ENCODE measurements at regions not wholly inside any gene's neighbourhood (a gene's known extent, or its start where the extent isn't known, plus 50 kb on each side); places are given as distances from the start of the nearest gene placed in this dataset.

DNA sequence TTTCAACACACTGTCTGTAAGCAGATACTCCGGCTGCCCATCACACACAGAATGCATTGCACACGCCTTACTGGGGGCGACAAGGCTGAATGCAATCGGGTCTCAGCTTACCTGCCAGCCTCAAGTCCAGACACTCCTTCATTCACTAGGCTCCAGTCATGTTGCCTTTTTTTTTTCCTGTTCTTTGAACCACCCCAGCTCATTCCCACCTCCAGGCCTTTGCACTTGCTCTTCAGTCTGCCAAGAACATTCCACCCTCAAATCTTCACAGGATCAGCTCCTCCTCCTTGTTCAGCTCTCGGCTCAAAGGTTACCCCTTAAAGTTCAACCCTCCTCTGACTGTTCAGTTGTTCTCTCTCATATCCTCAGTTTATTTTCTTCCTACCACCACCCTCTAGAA, 181.9 kb upstream of the ESRRG start:
- Histone ChIP-seq H3K36me3 (ENCODE audit: control insufficient read depth, insufficient read depth, low read length) (no peaks in the 10 kb centered on the region), H3K4me3 (replicated peaks in 1 of 4; ENCODE audit: control extremely low read depth in 1 of 4, insufficient read depth in 1 of 4, low read depth in 3 of 4, low read length in 4 of 4) (no peak overlapping the region), H3K9me3 (ENCODE audit: control insufficient read depth, insufficient read depth, low read depth, low read length) (no peaks in the 10 kb centered on the region), H3K27ac (ENCODE audit: insufficient read depth, low read length) (no peak overlapping the region), H3K27me3 (ENCODE audit: control insufficient read depth, insufficient read depth, low read length) (no peaks in the 10 kb centered on the region), H3K4me1 (ENCODE audit: control insufficient read depth, extremely low read depth, insufficient read depth, low read length) (no peaks in the 10 kb centered on the region), H3K79me2 (ENCODE audit: control insufficient read depth, insufficient read depth, low read length) (no peaks in the 10 kb centered on the region), H3K4me2 (ENCODE audit: extremely low read depth, insufficient read depth, low read length) (no peak overlapping the region), H4K20me1 (ENCODE audit: control insufficient read depth, extremely low read depth, insufficient read depth, low read length) (no peaks in the 10 kb centered on the region), H3K9ac (ENCODE audit: insufficient read depth, low read length) (no peak overlapping the region), H2AFZ (ENCODE audit: low read length) (no peak overlapping the region)
- no peak for DNase-seq (ENCODE audit: low read depth in 2 of 2)
- TF ChIP-seq, protein P1, sequence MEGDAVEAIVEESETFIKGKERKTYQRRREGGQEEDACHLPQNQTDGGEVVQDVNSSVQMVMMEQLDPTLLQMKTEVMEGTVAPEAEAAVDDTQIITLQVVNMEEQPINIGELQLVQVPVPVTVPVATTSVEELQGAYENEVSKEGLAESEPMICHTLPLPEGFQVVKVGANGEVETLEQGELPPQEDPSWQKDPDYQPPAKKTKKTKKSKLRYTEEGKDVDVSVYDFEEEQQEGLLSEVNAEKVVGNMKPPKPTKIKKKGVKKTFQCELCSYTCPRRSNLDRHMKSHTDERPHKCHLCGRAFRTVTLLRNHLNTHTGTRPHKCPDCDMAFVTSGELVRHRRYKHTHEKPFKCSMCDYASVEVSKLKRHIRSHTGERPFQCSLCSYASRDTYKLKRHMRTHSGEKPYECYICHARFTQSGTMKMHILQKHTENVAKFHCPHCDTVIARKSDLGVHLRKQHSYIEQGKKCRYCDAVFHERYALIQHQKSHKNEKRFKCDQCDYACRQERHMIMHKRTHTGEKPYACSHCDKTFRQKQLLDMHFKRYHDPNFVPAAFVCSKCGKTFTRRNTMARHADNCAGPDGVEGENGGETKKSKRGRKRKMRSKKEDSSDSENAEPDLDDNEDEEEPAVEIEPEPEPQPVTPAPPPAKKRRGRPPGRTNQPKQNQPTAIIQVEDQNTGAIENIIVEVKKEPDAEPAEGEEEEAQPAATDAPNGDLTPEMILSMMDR (conservative IDR thresholded peaks at IDR 0.05 in 1 of 2, IDR thresholded peaks at IDR 0.05 in 1 of 2; ENCODE audit: low read depth in 1 of 2, low read length in 2 of 2): no peak
- no peak for TF ChIP-seq EZH2 (IDR thresholded peaks at IDR 0.05; ENCODE audit: low read length, missing control alignments)

DNA sequence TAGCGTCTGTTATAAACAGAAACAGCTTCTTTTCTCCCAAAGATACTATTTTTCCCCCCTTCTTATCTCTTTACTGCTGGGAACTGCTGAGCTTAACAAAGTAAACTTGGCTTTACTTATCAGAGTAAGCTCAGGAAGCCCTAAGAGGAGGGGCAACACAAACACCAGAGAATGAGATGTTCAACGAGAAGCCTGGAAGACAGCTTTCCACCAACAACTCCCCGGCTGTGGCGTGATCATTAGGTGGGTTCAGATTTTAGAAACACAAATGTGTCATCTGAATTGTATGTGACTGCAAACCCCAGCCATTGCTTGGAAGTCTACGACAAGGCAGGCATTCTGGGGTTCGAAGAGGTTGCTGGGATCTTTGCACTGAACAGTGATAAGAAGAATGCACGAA, 181.2 kb upstream of the ESRRG start:
- Histone ChIP-seq H4K20me1 (ENCODE audit: control insufficient read depth, extremely low read depth, insufficient read depth, low read length) (no peaks in the 10 kb centered on the region), H3K4me1 (ENCODE audit: control insufficient read depth, extremely low read depth, insufficient read depth, low read length) (no peaks in the 10 kb centered on the region), H3K27me3 (ENCODE audit: control insufficient read depth, insufficient read depth, low read length) (no peaks in the 10 kb centered on the region), H2AFZ (ENCODE audit: low read length) (no peak overlapping the region), H3K9me3 (ENCODE audit: control insufficient read depth, insufficient read depth, low read depth, low read length) (no peaks in the 10 kb centered on the region), H3K9ac (ENCODE audit: insufficient read depth, low read length) (no peak overlapping the region), H3K27ac (ENCODE audit: insufficient read depth, low read length) (no peak overlapping the region), H3K4me3 (replicated peaks in 1 of 4; ENCODE audit: control extremely low read depth in 1 of 4, insufficient read depth in 1 of 4, low read depth in 3 of 4, low read length in 4 of 4) (no peak overlapping the region), H3K36me3 (ENCODE audit: control insufficient read depth, insufficient read depth, low read length) (no peaks in the 10 kb centered on the region), H3K4me2 (ENCODE audit: extremely low read depth, insufficient read depth, low read length) (no peak overlapping the region), H3K79me2 (ENCODE audit: control insufficient read depth, insufficient read depth, low read length) (no peaks in the 10 kb centered on the region)
- DNase-seq (ENCODE audit: low read depth in 2 of 2): peak in 1 of 2 donors; percentile 7
- TF ChIP-seq, protein P1 (conservative IDR thresholded peaks at IDR 0.05 in 1 of 2, IDR thresholded peaks at IDR 0.05 in 1 of 2; ENCODE audit: low read depth in 1 of 2, low read length in 2 of 2): no peak
- no peak for TF ChIP-seq EZH2 (IDR thresholded peaks at IDR 0.05; ENCODE audit: low read length, missing control alignments)

DNA sequence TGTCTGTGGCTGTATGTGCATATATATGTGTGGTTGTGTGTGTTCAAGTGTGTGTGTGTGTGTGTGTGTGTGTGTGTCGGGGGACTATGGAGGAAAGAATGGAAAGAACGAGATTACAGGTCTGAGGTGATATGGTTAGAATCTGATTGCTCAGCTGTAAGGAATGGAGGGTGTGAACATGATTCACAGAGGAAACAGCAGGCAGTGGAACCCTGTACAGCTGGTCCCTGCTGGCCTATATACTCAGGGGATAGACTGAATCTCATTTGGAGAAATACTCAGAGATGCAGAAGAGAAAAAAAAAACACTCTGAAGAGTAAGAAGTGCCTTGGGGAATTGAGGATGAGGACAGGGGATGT, 180.1 kb upstream of the ESRRG start:
- peak; percentile 58 to 95 for DNase-seq (ENCODE audit: low read depth in 2 of 2)
- Histone ChIP-seq H3K4me2 (ENCODE audit: extremely low read depth, insufficient read depth, low read length) (no peak overlapping the region), H3K9ac (ENCODE audit: insufficient read depth, low read length) (no peak overlapping the region), H3K4me3 (replicated peaks in 1 of 4; ENCODE audit: control extremely low read depth in 1 of 4, insufficient read depth in 1 of 4, low read depth in 3 of 4, low read length in 4 of 4) (no peak overlapping the region), H3K79me2 (ENCODE audit: control insufficient read depth, insufficient read depth, low read length) (no peaks in the 10 kb centered on the region), H2AFZ (ENCODE audit: low read length) (no peak overlapping the region), H3K27ac (ENCODE audit: insufficient read depth, low read length) (no peak overlapping the region), H3K27me3 (ENCODE audit: control insufficient read depth, insufficient read depth, low read length) (no peaks in the 10 kb centered on the region), H3K36me3 (ENCODE audit: control insufficient read depth, insufficient read depth, low read length) (no peaks in the 10 kb centered on the region), H4K20me1 (ENCODE audit: control insufficient read depth, extremely low read depth, insufficient read depth, low read length) (no peaks in the 10 kb centered on the region), H3K4me1 (ENCODE audit: control insufficient read depth, extremely low read depth, insufficient read depth, low read length) (no peaks in the 10 kb centered on the region), H3K9me3 (ENCODE audit: control insufficient read depth, insufficient read depth, low read depth, low read length) (no peaks in the 10 kb centered on the region)
- TF ChIP-seq, protein P1 (conservative IDR thresholded peaks at IDR 0.05 in 1 of 2, IDR thresholded peaks at IDR 0.05 in 1 of 2; ENCODE audit: low read depth in 1 of 2, low read length in 2 of 2): no peak
- no peak for TF ChIP-seq EZH2 (IDR thresholded peaks at IDR 0.05; ENCODE audit: low read length, missing control alignments)

Data from fibroblast of lung (primary cell).